ENCODE measurements at regions not wholly inside any gene's neighbourhood (a gene's known extent, or its start where the extent isn't known, plus 50 kb on each side); places are given as distances from the start of the nearest gene placed in this dataset.

- no peak for TF ChIP-seq CTCF (IDR thresholded peaks at IDR 0.05)
- no peak for TF ChIP-seq POLR2AphosphoS5 (IDR thresholded peaks at IDR 0.05)
Observed at GRCh38 chr1:228883535-228883934, 148.3 kb downstream of the RHOU start.

Measured in prostate gland (tissue), 2 donors.